ENCODE measurements at regions not wholly inside any gene's neighbourhood (a gene's known extent, or its start where the extent isn't known, plus 50 kb on each side); places are given as distances from the start of the nearest gene placed in this dataset.

- H3K36me3 Mint-ChIP-seq, result no peaks in the 10 kb centered on the region
- no peaks in the 10 kb centered on the region for H3K36me3 ChIP-seq (replicated peaks in 1 of 2; ENCODE audit: control insufficient read depth in 1 of 2, insufficient read depth in 2 of 2, low read length in 2 of 2)
- no peak overlapping the region for H3K4me2 ChIP-seq (replicated peaks; ENCODE audit: extremely low read depth, low read length, poor library complexity, severe bottlenecking)
- no peak for DNase-seq
- no peak overlapping the region for H3K9ac ChIP-seq (ENCODE audit: insufficient read depth, low read length, poor library complexity, severe bottlenecking)
- no CpG with 5 or more reads among the region's 2 CpGs for WGBS (ENCODE audit: insufficient coverage)
- H3K4me1 Mint-ChIP-seq, result no peaks in the 10 kb centered on the region
- no peak overlapping the region for H3K4me3 ChIP-seq (replicated peaks in 1 of 3; ENCODE audit: low read depth in 2 of 3, low read length in 3 of 3)
- no peaks in the 10 kb centered on the region for H3K27me3 Mint-ChIP-seq (ENCODE audit: low read depth in 3 of 3)
- no peak overlapping the region for H2AFZ ChIP-seq (ENCODE audit: insufficient read depth, low read depth, low read length, poor library complexity, severe bottlenecking)
- no peaks in the 10 kb centered on the region for H3K27me3 ChIP-seq (ENCODE audit: control insufficient read depth in 2 of 2, insufficient read depth in 2 of 2, low read length in 2 of 2)
- no peak overlapping the region for H3K27ac ChIP-seq (ENCODE audit: low read depth in 1 of 2, low read length in 2 of 2)
- H3K4me1 ChIP-seq (ENCODE audit: control insufficient read depth in 1 of 2, insufficient read depth in 2 of 2, low read length in 2 of 2), result no peaks in the 10 kb centered on the region
- peaks cover 0 to 8% (median 3%) of the 10 kb centered on the region in 7 donors for H3K9me3 Mint-ChIP-seq
- H3K9me3 ChIP-seq (replicated peaks in 1 of 2; ENCODE audit: control insufficient read depth in 1 of 2, insufficient read depth in 1 of 2, low read length in 2 of 2), result peaks cover 3 to 4% of the 10 kb centered on the region in 2 donors
- no peaks in the 10 kb centered on the region for H4K20me1 ChIP-seq (ENCODE audit: insufficient read depth, low read length)
- intact Hi-C loops (cut with micrococcal nuclease), result no loop called here
- no peak overlapping the region for H3K4me3 Mint-ChIP-seq
- no peak overlapping the region for H3K27ac Mint-ChIP-seq
- TF ChIP-seq CTCF (IDR thresholded peaks at IDR 0.05), result no peak
- no peaks in the 10 kb centered on the region for H3K79me2 ChIP-seq (ENCODE audit: insufficient read depth, low read length)
These were observed 184.6 kb upstream of the NBEA start for GRCh38 chr13:34757441-34757840.

- H2AFZ ChIP-seq (ENCODE audit: insufficient read depth, low read depth, low read length, poor library complexity, severe bottlenecking), result no peak overlapping the region
- H3K9ac ChIP-seq (ENCODE audit: insufficient read depth, low read length, poor library complexity, severe bottlenecking), result no peak overlapping the region
- no CpG with 5 or more reads among the region's 2 CpGs for WGBS (ENCODE audit: insufficient coverage)
- H3K36me3 ChIP-seq (replicated peaks in 1 of 2; ENCODE audit: control insufficient read depth in 1 of 2, insufficient read depth in 2 of 2, low read length in 2 of 2), result no peaks in the 10 kb centered on the region
- no peak overlapping the region for H3K27ac Mint-ChIP-seq
- DNase-seq, result no peak
- peaks cover 1 to 3% of the 10 kb centered on the region in 2 donors for H3K9me3 ChIP-seq (replicated peaks in 1 of 2; ENCODE audit: control insufficient read depth in 1 of 2, insufficient read depth in 1 of 2, low read length in 2 of 2)
- peaks cover 0 to 6% (median 4%) of the 10 kb centered on the region in 7 donors for H3K9me3 Mint-ChIP-seq
- H3K4me1 ChIP-seq (ENCODE audit: control insufficient read depth in 1 of 2, insufficient read depth in 2 of 2, low read length in 2 of 2), result no peaks in the 10 kb centered on the region
- H4K20me1 ChIP-seq (ENCODE audit: insufficient read depth, low read length), result no peaks in the 10 kb centered on the region
- intact Hi-C loops (cut with micrococcal nuclease), result no loop called here
- no peak for TF ChIP-seq CTCF (IDR thresholded peaks at IDR 0.05)
- no peak overlapping the region for H3K4me3 Mint-ChIP-seq
- H3K27me3 Mint-ChIP-seq (ENCODE audit: low read depth in 3 of 3), result no peaks in the 10 kb centered on the region
- H3K27ac ChIP-seq (ENCODE audit: low read depth in 1 of 2, low read length in 2 of 2), result no peak overlapping the region
- no peak overlapping the region for H3K4me3 ChIP-seq (replicated peaks in 1 of 3; ENCODE audit: low read depth in 2 of 3, low read length in 3 of 3)
- no peaks in the 10 kb centered on the region for H3K79me2 ChIP-seq (ENCODE audit: insufficient read depth, low read length)
- no peak overlapping the region for H3K4me2 ChIP-seq (replicated peaks; ENCODE audit: extremely low read depth, low read length, poor library complexity, severe bottlenecking)
- no peaks in the 10 kb centered on the region for H3K36me3 Mint-ChIP-seq
- H3K4me1 Mint-ChIP-seq, result no peaks in the 10 kb centered on the region
- no peaks in the 10 kb centered on the region for H3K27me3 ChIP-seq (ENCODE audit: control insufficient read depth in 2 of 2, insufficient read depth in 2 of 2, low read length in 2 of 2)
These were observed 183.4 kb upstream of the NBEA start for GRCh38 chr13:34758628-34759027.
